Transverse colon (tissue), 4 donors: ENCODE measurements at regions not wholly inside any gene's neighbourhood (a gene's known extent, or its start where the extent isn't known, plus 50 kb on each side); places are given as distances from the start of the nearest gene placed in this dataset.
"Not testable (repeated sequence)": the region's sequence is repeated elsewhere in the genome, so short reads cannot be mapped to it uniquely, and the experiment has no call there.

Source experiments
- DNase-seq: peaks from one replicate; pipeline ENCODE4 v3.0.0-alpha.2; 2019
- H3K27ac ChIP-seq, 4 donors: fragments of 200-600 bp; sonication (generic); 2 replicates each; pipeline ENCODE4 v1.5.1; 2016 to 2018; ENCODE audit warnings: inconsistent platforms in 4 of 4
- H3K27me3 ChIP-seq: fragments of 200-600 bp; sonication (generic); 2 replicates; pipeline ENCODE4 v1.5.1; 2017; ENCODE audit warnings: inconsistent platforms
- H3K36me3 ChIP-seq, 4 donors: fragments of 200-600 bp; sonication (generic); 2 replicates each; pipeline ENCODE4 v1.5.1; 2017 to 2019; ENCODE audit warnings: inconsistent platforms in 4 of 4
- H3K4me1 ChIP-seq, 4 donors: fragments of 200-600 bp; sonication (generic); 2 replicates each; pipeline ENCODE4 v1.5.1; 2017 to 2020; ENCODE audit warnings: inconsistent platforms in 4 of 4
- H3K4me3 ChIP-seq, 4 donors: fragments of 200-600 bp; sonication (generic); 1 replicate in 1 of 4; 2 replicates in 3 of 4; pipeline versions ENCODE4 v1.5.1 to v1.6.1; 2017 to 2019; ENCODE audit warnings: inconsistent platforms in 4 of 4
- H3K9me3 ChIP-seq, 2 donors: fragments of 200-600 bp; sonication (generic); 2 replicates each; pipeline ENCODE4 v1.5.1; 2017 to 2019; ENCODE audit warnings: inconsistent platforms in 2 of 2
- CTCF ChIP-seq, 5 experiments: fragments of 200-600 bp in 3 of 5; fragments of 450-650 bp in 2 of 5; sonication (generic) in 3 of 5; IDR thresholded peaks; 1 replicate in 2 of 5; 2 replicates in 3 of 5; pipeline ENCODE4 v1.5.1; 2016 to 2017; ENCODE audit warnings: antibody characterized with exemption in 5 of 5, inconsistent platforms in 3 of 5, mild to moderate bottlenecking in 2 of 5, moderate library complexity in 1 of 5
- EP300 ChIP-seq: sonication (generic); formaldehyde crosslinking; IDR thresholded peaks from one replicate; pipeline ENCODE4 v1.6.1; 2017; ENCODE audit warnings: antibody characterized with exemption, low read depth
- POLR2A ChIP-seq: fragments of 450-650 bp; IDR thresholded peaks from one replicate; pipeline ENCODE4 v1.6.1; 2016; ENCODE audit warnings: antibody characterized with exemption, mild to moderate bottlenecking, moderate library complexity
- POLR2AphosphoS5 ChIP-seq, 3 donors: sonication (generic); formaldehyde crosslinking; IDR thresholded peaks; one replicate each; pipeline ENCODE4 v1.6.1; 2016; ENCODE audit warnings: antibody characterized with exemption in 3 of 3
- WGBS, 2 donors: methylation state at CpG; one replicate each; pipeline ENCODE4 v1.1.5; 2018; ENCODE audit warnings: low coverage in 1 of 2; 5-methylcytosine and 5-hydroxymethylcytosine counted together
- in situ Hi-C, 4 donors: fragments of 200-750 bp; cut with MboI; loops; one replicate each; pipeline versions ENCODE4 v1.15.0 to v1.15.1; 2017; ENCODE audit warnings: low sequenced_read_pairs in 3 of 4, low pct_ligation_motif_present in 1 of 4, low pct_unique_long_range_greater_than_20kb in 1 of 4
- intact Hi-C: fragments of 100-400 bp; cut with DNase I; formaldehyde crosslinking; loops from one replicate; pipeline ENCODE4 v1.15.1; 2023; ENCODE audit warnings: low total_unique reads

- in situ Hi-C loops = no loop called here
- H3K9me3 ChIP-seq = no peaks in the 10 kb centered on the region
- no peak overlapping the region for H3K27ac ChIP-seq
- H3K36me3 ChIP-seq = no peaks in the 10 kb centered on the region
- no peaks in the 10 kb centered on the region for H3K27me3 ChIP-seq
- TF ChIP-seq POLR2AphosphoS5 (IDR thresholded peaks at IDR 0.05) (no peak), POLR2A (no peak), CTCF (IDR thresholded peaks at IDR 0.05) (no peak), EP300 (no peak)
- no peak overlapping the region for H3K4me3 ChIP-seq
- DNase-seq = no peak
- H3K4me1 ChIP-seq = no peaks in the 10 kb centered on the region
- intact Hi-C loops = loop anchor here (10.0 kb wide), 1 partner anchor 1856 kb away; no protein-coding TSS in a partner anchor
Measured at GRCh38 chr6:81948861-81949260, 196.4 kb upstream of the TENT5A start.

- H3K27ac ChIP-seq, H3K4me3 ChIP-seq, H3K27me3 ChIP-seq, DNase-seq, H3K4me1 ChIP-seq, H3K9me3 ChIP-seq, H3K36me3 ChIP-seq, in situ Hi-C loops: not testable (repeated sequence)
- intact Hi-C loops = loop anchor here (10.0 kb wide), 1 partner anchor 1857 kb away; no protein-coding TSS in a partner anchor
- WGBS, 2 donors = 75 to 87% methylated on average over 3 to 4 of the region's 4 CpGs
Measured at GRCh38 chr6:81948196-81948595, 195.7 kb upstream of the TENT5A start.

- intact Hi-C loops (loop anchor here (10.0 kb wide), 1 partner anchor 1860 kb away; no protein-coding TSS in a partner anchor), in situ Hi-C loops (no loop called here)
- Histone ChIP-seq H3K27ac (no peak overlapping the region), H3K4me1 (peaks cover 0 to 4% (median 2%) of the 10 kb centered on the region in 4 donors), H3K9me3 (no peaks in the 10 kb centered on the region), H3K36me3 (no peaks in the 10 kb centered on the region), H3K27me3 (no peaks in the 10 kb centered on the region), H3K4me3 (no peak overlapping the region)
- WGBS, 2 donors = 88 to 90% methylated on average over 2 of the region's 2 CpGs
- TF ChIP-seq CTCF (IDR thresholded peaks at IDR 0.05) = no peak
- no peak for TF ChIP-seq EP300
- TF ChIP-seq POLR2A = no peak
- TF ChIP-seq POLR2AphosphoS5 (IDR thresholded peaks at IDR 0.05) = no peak
- DNase-seq = no peak
Measured at GRCh38 chr6:81944661-81945060, 192.2 kb upstream of the TENT5A start.

- H3K27me3 ChIP-seq, H3K4me3 ChIP-seq, in situ Hi-C loops, DNase-seq, H3K9me3 ChIP-seq, H3K36me3 ChIP-seq, H3K27ac ChIP-seq: not testable (repeated sequence)
- 68 to 87% methylated on average over 2 to 3 of the region's 3 CpGs for WGBS, 2 donors
- intact Hi-C loops = loop anchor here (10.0 kb wide), 1 partner anchor 1862 kb away; no protein-coding TSS in a partner anchor
- peaks cover 0 to 15% (median 6%) of the 10 kb centered on the region in 4 donors for H3K4me1 ChIP-seq
Measured at GRCh38 chr6:81942842-81943241, 190.4 kb upstream of the TENT5A start.

GRCh38 chr6:81942067-81942370 lies 189.5 kb upstream of the TENT5A start:
- Histone ChIP-seq H3K9me3 (no peaks in the 10 kb centered on the region), H3K27ac (no peak overlapping the region), H3K36me3 (no peaks in the 10 kb centered on the region), H3K4me1 (peaks cover 0 to 20% (median 8%) of the 10 kb centered on the region in 4 donors), H3K4me3 (no peak overlapping the region), H3K27me3 (no peaks in the 10 kb centered on the region)
- DNase-seq = no peak
- WGBS, 2 donors = 59 to 75% methylated on average over 3 of the region's 3 CpGs
- TF ChIP-seq POLR2A (no peak), CTCF (IDR thresholded peaks at IDR 0.05) (no peak), EP300 (no peak), POLR2AphosphoS5 (IDR thresholded peaks at IDR 0.05) (no peak)
- intact Hi-C loops = loop anchor here (10.0 kb wide), 1 partner anchor 1863 kb away; no protein-coding TSS in a partner anchor
- in situ Hi-C loops = no loop called here
